ENCODE measurements at regions not wholly inside any gene's neighbourhood (a gene's known extent, or its start where the extent isn't known, plus 50 kb on each side); places are given as distances from the start of the nearest gene placed in this dataset.

- Histone ChIP-seq H3K27ac (ENCODE audit: low read depth, low read length, severe bottlenecking) (no peak overlapping the region), H3K36me3 (ENCODE audit: control insufficient read depth, insufficient read depth, low read length) (no peaks in the 10 kb centered on the region), H3K4me1 (ENCODE audit: control insufficient read depth, insufficient read depth, low read length, poor library complexity, severe bottlenecking) (no peaks in the 10 kb centered on the region), H3K4me3 (ENCODE audit: extremely low read depth, insufficient read depth, low read length, poor library complexity, severe bottlenecking) (no peak overlapping the region), H3K9me3 (ENCODE audit: control insufficient read depth, low read length) (no peaks in the 10 kb centered on the region)
- 94 to 97% methylated on average over 5 to 6 of the region's 8 CpGs for WGBS, 2 experiments (ENCODE audit: insufficient coverage in 2 of 2)
These were observed 72.5 kb upstream of the MORC3 start for GRCh38 chr21:36247316-36248010.

GRCh38 chr21:36249576-36250422 lies 70.2 kb upstream of the MORC3 start:
- Histone ChIP-seq H3K9me3 (ENCODE audit: control insufficient read depth, low read length) (no peaks in the 10 kb centered on the region), H3K27ac (ENCODE audit: low read depth, low read length, severe bottlenecking) (no peak overlapping the region), H3K36me3 (ENCODE audit: control insufficient read depth, insufficient read depth, low read length) (no peaks in the 10 kb centered on the region), H3K4me3 (ENCODE audit: extremely low read depth, insufficient read depth, low read length, poor library complexity, severe bottlenecking) (no peak overlapping the region), H3K4me1 (ENCODE audit: control insufficient read depth, insufficient read depth, low read length, poor library complexity, severe bottlenecking) (no peaks in the 10 kb centered on the region)
- 96 to 97% methylated on average over 17 to 18 of the region's 20 CpGs for whole genome bisulfite sequencing, 2 experiments (ENCODE audit: insufficient coverage in 2 of 2)

DNA sequence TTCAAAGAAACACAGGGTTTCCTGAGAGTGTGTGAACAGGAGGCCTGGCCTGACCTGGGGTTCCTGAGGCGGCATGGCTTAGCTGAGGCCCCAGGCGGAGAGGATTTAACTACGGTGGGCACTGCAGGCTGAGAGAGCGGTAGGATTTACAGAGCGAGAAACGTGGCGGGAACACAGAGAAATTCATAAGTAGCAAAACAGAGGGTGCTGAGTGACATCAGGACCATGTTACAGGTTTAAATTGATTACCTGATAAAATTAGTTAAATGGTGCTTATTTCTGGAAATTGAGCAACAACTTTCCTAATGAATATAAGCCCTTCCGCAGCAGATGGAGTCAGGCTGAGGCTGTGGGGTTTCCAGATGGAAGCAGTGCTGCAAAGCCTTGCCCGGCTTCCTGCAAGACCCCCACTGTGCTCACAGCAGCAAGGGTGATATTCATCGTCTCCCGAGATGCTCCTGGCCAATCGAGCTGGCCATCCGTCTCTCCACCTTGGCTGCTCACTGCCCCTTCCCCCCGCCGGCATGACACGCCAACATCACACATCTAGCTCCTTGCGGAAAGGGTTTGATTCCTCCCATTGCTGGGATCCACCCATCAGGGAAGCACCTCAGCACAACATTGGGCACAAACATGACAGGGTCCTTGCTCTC lies 69.4 kb upstream of the MORC3 start:
- H3K36me3 ChIP-seq (ENCODE audit: control insufficient read depth, insufficient read depth, low read length) = no peaks in the 10 kb centered on the region
- no peak overlapping the region for H3K27ac ChIP-seq (ENCODE audit: low read depth, low read length, severe bottlenecking)
- no peak overlapping the region for H3K4me3 ChIP-seq (ENCODE audit: extremely low read depth, insufficient read depth, low read length, poor library complexity, severe bottlenecking)
- no peaks in the 10 kb centered on the region for H3K4me1 ChIP-seq (ENCODE audit: control insufficient read depth, insufficient read depth, low read length, poor library complexity, severe bottlenecking)
- no peaks in the 10 kb centered on the region for H3K9me3 ChIP-seq (ENCODE audit: control insufficient read depth, low read length)
- WGBS, 2 experiments (ENCODE audit: insufficient coverage in 2 of 2) = 72 to 77% methylated on average over 14 to 17 of the region's 17 CpGs

GRCh38 chr21:36254106-36254941 lies 65.7 kb upstream of the MORC3 start:
- no peaks in the 10 kb centered on the region for H3K36me3 ChIP-seq (ENCODE audit: control insufficient read depth, insufficient read depth, low read length)

DNA sequence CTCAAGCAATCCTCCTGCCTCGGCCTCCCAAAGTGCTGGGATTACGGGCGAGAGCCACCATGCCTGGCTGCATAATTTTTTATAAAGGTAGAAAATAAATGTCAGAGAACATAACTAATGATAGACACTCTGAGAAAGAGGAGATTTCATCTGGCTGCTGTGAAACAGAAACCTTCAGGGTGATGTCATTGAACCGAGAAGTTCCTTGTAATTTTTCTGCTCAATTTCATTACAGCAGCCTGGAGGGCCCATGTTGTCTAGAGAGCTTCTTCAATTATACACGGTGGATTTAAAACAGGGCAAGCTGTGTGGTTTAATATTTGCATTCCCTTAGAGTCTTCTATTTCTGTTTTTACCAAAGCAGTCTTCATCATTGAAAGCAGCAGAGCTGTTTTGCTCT lies 64.3 kb upstream of the MORC3 start:
- Histone ChIP-seq H3K9me3 (ENCODE audit: control insufficient read depth, low read length) (no peaks in the 10 kb centered on the region), H3K4me1 (ENCODE audit: control insufficient read depth, insufficient read depth, low read length, poor library complexity, severe bottlenecking) (no peaks in the 10 kb centered on the region), H3K36me3 (ENCODE audit: control insufficient read depth, insufficient read depth, low read length) (no peaks in the 10 kb centered on the region), H3K27ac (ENCODE audit: low read depth, low read length, severe bottlenecking) (no peak overlapping the region), H3K4me3 (ENCODE audit: extremely low read depth, insufficient read depth, low read length, poor library complexity, severe bottlenecking) (no peak overlapping the region)
- WGBS, 2 experiments (ENCODE audit: insufficient coverage in 2 of 2) = 92 to 100% methylated on average over 2 to 3 of the region's 5 CpGs

More at GRCh38 chr21:36254106-36254941, 65.7 kb upstream of the MORC3 start:
- Histone ChIP-seq H3K4me1 (ENCODE audit: control insufficient read depth, insufficient read depth, low read length, poor library complexity, severe bottlenecking) (no peaks in the 10 kb centered on the region), H3K27ac (ENCODE audit: low read depth, low read length, severe bottlenecking) (no peak overlapping the region), H3K9me3 (ENCODE audit: control insufficient read depth, low read length) (no peaks in the 10 kb centered on the region), H3K4me3 (ENCODE audit: extremely low read depth, insufficient read depth, low read length, poor library complexity, severe bottlenecking) (no peak overlapping the region)
- 38 to 50% methylated on average over 5 of the region's 6 CpGs for WGBS, 2 experiments (ENCODE audit: insufficient coverage in 2 of 2)

DNA sequence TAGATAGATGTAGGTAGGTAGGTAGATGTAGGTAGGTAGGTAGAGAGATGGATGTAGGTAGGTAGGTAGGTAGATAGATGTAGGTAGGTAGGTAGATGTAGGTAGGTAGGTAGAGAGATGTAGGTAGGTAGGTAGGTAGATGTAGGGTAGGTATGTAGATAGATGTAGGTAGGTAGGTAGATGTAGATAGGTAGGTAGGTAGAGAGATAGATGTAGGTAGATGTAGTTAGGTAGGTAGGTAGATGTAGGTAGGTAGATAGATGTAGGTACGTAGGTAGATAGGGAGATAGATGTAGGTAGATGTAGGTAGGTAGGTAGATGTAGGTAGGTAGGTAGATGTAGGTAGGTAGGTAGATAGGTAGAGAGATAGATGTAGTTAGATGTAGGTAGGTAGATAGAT lies 62.3 kb upstream of the MORC3 start:
- no peak overlapping the region for H3K4me3 ChIP-seq (ENCODE audit: extremely low read depth, insufficient read depth, low read length, poor library complexity, severe bottlenecking)
- no peaks in the 10 kb centered on the region for H3K36me3 ChIP-seq (ENCODE audit: control insufficient read depth, insufficient read depth, low read length)
- no peaks in the 10 kb centered on the region for H3K4me1 ChIP-seq (ENCODE audit: control insufficient read depth, insufficient read depth, low read length, poor library complexity, severe bottlenecking)
- 78 to 88% methylated on average over 1 of the region's 1 CpG for WGBS, 2 experiments (ENCODE audit: insufficient coverage in 2 of 2)
- H3K9me3 ChIP-seq (ENCODE audit: control insufficient read depth, low read length) = no peaks in the 10 kb centered on the region
- H3K27ac ChIP-seq (ENCODE audit: low read depth, low read length, severe bottlenecking) = no peak overlapping the region

- no peaks in the 10 kb centered on the region for H3K36me3 ChIP-seq (ENCODE audit: control insufficient read depth, insufficient read depth, low read length)
- H3K27ac ChIP-seq (ENCODE audit: low read depth, low read length, severe bottlenecking) = no peak overlapping the region
- no peaks in the 10 kb centered on the region for H3K4me1 ChIP-seq (ENCODE audit: control insufficient read depth, insufficient read depth, low read length, poor library complexity, severe bottlenecking)
- WGBS, 2 experiments (ENCODE audit: insufficient coverage in 2 of 2) = 75 to 89% methylated on average over 7 to 9 of the region's 10 CpGs
- no peak overlapping the region for H3K4me3 ChIP-seq (ENCODE audit: extremely low read depth, insufficient read depth, low read length, poor library complexity, severe bottlenecking)
- H3K9me3 ChIP-seq (ENCODE audit: control insufficient read depth, low read length) = no peaks in the 10 kb centered on the region
These were observed 59.8 kb upstream of the MORC3 start for GRCh38 chr21:36260030-36260787.

DNA sequence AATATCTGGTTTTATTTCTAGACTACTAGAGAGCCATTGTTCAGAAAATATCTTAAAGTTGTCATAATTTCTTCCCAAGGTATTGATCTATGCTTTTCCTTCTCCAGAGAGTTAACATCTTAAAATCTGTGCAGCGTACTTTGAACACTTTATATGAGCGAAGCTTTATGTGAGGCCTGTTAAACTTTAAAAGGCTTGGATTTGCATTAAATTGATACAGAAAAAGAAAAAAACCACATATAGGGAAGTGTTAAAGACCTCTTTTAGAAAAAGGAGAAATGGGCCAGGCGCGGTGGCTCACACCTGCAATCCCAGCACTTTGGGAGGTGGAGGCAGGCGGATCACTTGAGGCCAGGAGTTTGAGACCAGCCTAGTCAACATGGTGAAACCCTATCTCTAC lies 59.2 kb upstream of the MORC3 start:
- Histone ChIP-seq H3K36me3 (ENCODE audit: control insufficient read depth, insufficient read depth, low read length) (no peaks in the 10 kb centered on the region), H3K9me3 (ENCODE audit: control insufficient read depth, low read length) (no peaks in the 10 kb centered on the region), H3K27ac (ENCODE audit: low read depth, low read length, severe bottlenecking) (no peak overlapping the region), H3K4me3 (ENCODE audit: extremely low read depth, insufficient read depth, low read length, poor library complexity, severe bottlenecking) (no peak overlapping the region), H3K4me1 (ENCODE audit: control insufficient read depth, insufficient read depth, low read length, poor library complexity, severe bottlenecking) (no peaks in the 10 kb centered on the region)
- whole genome bisulfite sequencing, 2 experiments (ENCODE audit: insufficient coverage in 2 of 2) = 88 to 100% methylated on average over 3 of the region's 5 CpGs

- whole genome bisulfite sequencing, 2 experiments (ENCODE audit: insufficient coverage in 2 of 2) = 85 to 94% methylated on average over 4 to 5 of the region's 5 CpGs
- no peaks in the 10 kb centered on the region for H3K4me1 ChIP-seq (ENCODE audit: control insufficient read depth, insufficient read depth, low read length, poor library complexity, severe bottlenecking)
These were observed 58.5 kb upstream of the MORC3 start for GRCh38 chr21:36261459-36261858.

GRCh38 chr21:36263797-36264196 lies 56.2 kb upstream of the MORC3 start:
- Histone ChIP-seq H3K27ac (ENCODE audit: low read depth, low read length, severe bottlenecking) (no peak overlapping the region), H3K9me3 (ENCODE audit: control insufficient read depth, low read length) (peaks cover 5% of the 10 kb centered on the region), H3K36me3 (ENCODE audit: control insufficient read depth, insufficient read depth, low read length) (no peaks in the 10 kb centered on the region), H3K4me3 (ENCODE audit: extremely low read depth, insufficient read depth, low read length, poor library complexity, severe bottlenecking) (no peak overlapping the region), H3K4me1 (ENCODE audit: control insufficient read depth, insufficient read depth, low read length, poor library complexity, severe bottlenecking) (no peaks in the 10 kb centered on the region)
- no CpG with 5 or more reads among the region's 8 CpGs for WGBS, 2 experiments (ENCODE audit: insufficient coverage in 2 of 2)

More at GRCh38 chr21:36261459-36261858, 58.5 kb upstream of the MORC3 start:
- Histone ChIP-seq H3K27ac (ENCODE audit: low read depth, low read length, severe bottlenecking) (no peak overlapping the region), H3K4me3 (ENCODE audit: extremely low read depth, insufficient read depth, low read length, poor library complexity, severe bottlenecking) (no peak overlapping the region), H3K36me3 (ENCODE audit: control insufficient read depth, insufficient read depth, low read length) (no peaks in the 10 kb centered on the region), H3K9me3 (ENCODE audit: control insufficient read depth, low read length) (no peaks in the 10 kb centered on the region)
